HG02870 (cell line): ENCODE measurements at regions not wholly inside any gene's neighbourhood (a gene's known extent, or its start where the extent isn't known, plus 50 kb on each side); places are given as distances from the start of the nearest gene placed in this dataset.

Experiments
- ATAC-seq: cut with Tn5 transposase; IDR thresholded peaks from one replicate; pipeline ENCODE4 v1.9.1; 2021; ENCODE audit warnings: mild to moderate bottlenecking, moderate library complexity; ENCODE audit not compliant: unreplicated experiment

DNA sequence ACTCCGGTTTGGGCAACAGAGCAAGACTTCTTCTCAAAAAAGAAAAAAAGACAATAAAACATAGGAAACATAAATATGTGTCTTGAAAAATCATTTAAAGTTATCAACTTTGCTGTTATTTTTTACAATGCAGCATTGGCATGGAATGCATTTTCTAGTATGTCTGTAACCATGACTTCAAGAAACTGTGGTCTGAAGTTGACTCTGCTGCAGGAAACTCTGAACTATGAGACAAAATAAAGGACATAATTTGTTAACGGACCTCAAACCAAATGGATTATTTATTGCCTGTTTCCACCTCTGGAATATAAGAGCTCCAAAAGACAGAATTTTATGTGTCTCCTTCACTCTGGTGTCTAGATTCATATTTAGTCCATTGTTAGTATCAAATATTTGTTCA, 79.1 kb downstream of the TRIB2 start:
- no peak for ATAC-seq

DNA sequence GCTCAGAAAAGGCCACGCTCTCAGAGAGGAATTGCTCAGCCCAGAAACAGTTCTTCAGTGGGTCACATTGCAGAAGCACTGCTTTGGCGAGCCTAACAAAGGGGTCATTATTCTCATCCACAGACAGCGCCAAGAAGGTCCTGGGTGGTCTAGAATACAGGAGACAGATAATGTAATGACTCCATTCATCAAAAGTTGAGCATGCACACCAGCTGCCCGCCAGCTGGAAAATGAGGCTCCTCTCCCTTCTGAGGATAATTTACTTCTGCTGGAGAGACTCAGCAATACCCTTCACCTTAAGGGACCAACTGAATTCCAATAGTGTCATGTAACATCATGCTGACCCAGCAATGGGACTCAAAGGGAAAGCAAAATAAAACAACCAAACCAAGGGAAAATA, 79.9 kb downstream of the TRIB2 start:
- no peak for ATAC-seq

DNA sequence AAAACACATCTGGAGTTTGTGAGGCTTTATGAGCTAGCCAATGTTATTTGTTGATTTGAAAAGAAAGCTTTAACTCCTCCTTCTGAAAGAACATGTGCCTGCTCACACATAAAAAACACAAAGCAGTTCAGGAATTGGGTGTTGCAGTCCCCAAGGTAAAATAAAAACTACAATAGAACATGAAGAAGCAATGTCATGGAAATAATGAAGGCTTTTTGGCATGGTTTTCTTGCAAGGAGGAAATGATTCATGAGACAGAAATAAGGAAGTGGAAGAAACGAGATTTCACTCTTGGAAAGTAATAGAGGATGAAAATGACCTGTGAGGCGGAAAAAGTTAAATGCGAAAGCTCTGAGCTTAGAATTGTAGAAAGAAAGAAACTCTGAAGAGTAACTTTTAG, 81.1 kb downstream of the TRIB2 start:
- no peak for ATAC-seq

DNA sequence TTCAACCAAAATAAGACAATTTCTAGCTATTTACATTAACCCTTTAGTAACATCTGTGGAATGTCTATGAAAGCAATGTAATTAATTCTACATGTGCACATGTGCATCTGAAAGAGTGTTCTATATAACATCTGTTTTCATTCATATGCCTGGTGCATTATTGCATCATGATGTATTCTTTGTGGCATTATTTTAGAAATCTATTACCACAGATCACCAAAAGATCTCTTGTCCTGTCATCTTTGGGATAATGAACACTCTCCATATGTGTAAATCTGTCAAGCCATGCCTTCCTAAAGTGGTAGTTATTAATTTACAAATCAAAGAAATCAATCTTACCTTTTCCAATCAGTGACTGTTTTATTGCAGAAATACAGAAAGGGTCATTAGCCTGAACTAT, 86.9 kb downstream of the TRIB2 start:
- no peak for ATAC-seq

DNA sequence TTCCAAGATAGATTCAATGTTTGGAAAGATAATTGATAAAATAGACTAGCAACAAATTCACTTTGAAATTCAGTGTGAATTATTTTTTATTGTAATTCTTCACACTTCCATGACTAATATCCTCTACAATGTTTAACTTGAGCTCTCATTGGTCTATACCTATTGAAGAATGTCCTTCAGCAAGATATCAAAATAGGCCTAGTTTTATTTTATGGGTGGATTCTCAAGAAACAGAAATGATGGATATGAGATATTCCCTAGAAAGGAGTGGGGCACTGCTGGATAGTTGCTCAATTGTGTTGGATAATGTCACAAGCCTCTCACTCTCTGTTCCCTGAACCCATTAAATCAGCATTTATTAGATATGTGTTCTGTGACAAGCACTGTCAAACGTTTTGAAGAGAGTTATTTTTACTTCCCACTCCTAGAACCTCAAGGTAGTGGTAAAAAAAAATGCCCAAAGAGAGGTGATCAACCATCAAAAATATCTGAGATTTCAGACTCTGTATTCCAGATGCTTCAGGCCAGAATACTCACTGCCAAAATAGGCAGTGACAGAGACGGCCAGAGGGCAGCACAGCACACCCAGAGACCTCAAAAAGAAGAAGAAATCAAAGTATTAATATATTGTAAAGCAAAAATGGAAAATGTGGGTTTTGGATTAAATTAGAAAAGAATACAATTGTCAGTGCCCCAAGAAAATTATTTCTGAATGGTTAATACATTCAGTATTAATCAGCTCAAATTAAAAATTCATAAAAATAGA, 87.5 kb downstream of the TRIB2 start:
- no peak for ATAC-seq

DNA sequence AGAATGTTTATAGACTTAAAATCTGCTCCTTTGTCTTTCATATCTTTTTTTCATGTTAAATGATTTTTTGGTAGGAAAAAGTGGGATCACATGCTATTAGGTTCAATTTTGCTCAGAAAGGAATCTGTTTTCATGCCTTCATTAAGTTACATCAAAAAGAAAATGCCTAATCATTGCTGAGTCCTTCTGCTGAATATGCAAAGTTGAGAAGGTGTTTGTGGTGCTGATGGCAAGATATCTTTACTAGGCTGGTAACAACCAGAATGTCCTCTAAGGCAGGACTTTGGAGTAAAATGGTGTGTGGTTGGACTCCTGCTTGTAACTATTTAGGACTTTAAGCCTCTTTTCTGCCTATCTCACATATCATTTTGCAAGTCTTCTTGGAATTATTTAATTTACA, 88.3 kb downstream of the TRIB2 start:
- ATAC-seq = no peak

DNA sequence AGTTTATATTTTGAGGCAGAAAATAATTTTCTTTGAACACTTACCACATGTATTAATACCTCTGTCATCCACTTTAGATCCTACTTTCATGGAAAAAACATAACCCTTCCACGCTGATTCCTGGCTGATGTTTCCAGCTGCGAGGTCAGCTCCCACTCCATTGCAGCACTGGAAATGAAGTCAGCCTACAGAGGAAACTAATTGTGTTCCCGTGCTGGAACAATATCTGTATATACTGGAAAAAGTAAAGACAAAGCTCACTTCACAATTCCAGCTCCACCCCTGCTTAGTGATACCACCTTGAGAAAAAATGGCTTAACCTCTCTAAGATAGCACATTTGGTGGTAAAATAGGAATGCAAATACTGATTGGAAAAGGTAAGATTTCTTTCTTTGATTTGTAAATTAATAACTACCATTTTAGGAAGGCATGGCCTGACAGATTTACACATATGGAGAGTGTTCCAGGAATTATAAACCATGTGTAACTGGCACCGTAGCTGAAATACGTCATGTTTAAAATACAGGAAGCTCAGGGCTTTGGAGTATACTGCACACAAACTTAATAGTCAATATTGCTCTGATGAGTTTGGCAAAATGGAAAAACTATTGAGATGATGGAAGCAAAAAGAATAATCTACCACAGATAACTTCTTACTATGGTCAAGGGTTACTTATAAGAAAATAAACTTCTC, 90.0 kb downstream of the TRIB2 start:
- no peak for ATAC-seq

DNA sequence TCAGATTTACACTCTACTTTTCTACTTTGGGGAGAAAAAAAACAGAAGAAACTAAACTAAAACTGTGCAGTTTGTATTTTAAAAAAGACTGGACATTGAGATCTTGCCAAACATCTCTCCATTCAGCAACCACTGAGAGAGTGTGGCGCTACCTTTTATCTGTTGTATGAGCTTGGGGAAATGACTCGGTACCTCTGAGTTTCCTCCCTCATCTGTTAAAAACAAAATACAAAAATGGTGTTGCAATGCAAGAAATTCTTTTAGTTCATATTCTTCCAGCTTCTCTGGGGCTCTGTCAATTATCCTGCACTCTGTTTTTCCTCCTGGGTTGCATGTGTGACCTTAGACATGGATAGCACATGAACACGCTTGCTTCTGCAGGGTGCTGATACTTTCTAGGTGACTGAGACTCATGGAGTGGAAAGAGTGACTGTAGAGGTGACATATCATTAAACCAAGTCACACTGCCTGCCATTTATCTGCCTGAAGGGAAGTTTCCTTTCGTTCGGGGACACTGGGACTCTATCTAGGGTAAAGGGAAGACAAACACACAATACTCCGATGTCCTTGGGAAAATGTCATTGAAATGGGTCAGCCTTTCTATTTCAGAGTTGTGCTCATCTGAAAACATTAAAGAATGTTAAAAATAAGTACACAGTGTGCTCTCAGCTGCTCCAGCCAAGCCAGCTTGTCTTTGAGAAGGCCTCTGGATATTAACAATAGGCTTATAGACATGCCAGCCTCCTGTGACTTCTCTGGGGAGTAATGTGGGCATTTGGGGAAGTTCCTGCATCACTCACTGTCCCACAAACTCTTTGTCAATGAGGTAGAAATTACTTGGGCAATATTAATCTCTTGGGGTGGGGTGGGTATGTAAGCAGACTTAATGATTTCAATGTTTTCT, 91.4 kb downstream of the TRIB2 start:
- ATAC-seq = no peak

DNA sequence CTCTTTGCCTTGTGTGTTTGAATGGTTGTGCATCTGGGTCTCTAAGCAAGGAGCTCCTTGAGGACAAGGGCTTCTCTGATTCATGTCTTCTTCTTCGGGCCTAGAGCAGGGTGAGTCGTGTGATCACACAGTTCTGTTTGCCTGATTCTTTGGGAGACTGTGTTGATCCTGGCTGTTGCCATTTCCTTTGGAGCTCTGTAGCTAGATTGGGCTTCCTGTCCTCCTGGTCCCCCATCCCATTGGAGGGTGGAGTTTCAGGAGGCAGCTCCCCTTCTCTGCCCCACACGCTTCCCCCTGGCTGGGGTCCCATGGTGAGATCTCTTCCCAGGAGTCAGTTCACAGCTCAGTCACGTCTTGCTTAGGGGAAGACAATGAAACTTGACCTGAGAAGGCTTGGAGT, 92.8 kb downstream of the TRIB2 start:
- ATAC-seq = no peak

DNA sequence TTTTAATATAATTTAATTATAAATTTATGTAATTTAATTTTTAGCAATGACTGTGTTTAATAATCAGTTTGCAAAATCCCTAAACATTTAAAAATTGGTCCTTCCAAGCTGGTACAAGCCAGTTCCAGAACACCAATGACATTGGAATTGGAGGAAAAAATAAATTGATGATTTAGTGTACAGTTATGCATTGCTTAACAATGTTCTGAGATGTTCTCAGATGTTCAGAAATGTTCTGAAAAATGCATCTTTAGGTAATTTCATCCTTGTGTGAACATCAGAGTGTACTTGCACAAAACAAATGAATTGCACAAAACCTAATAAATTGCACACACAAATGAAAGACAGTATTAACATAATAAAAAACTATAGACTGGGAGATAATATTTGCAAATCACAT, 95.2 kb downstream of the TRIB2 start:
- ATAC-seq = no peak

DNA sequence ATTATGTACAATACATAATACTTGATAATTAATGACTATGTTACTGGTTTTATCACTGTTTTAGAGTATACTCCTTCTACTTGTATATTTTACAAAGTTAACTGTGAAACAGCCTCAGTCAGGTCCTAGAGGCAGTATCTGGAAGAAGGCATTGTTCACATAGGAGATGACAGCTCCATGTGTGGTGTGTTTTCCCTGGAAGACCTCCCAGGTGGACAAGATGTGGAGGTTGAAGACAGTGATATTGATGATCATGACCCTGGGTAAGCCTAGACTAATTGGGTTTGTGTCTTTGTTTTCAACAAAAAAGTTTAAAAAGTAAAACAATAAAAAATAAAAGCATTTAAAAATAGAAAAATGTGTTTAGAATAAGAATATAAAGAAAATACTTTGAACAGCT, 96.4 kb downstream of the TRIB2 start:
- ATAC-seq = no peak

DNA sequence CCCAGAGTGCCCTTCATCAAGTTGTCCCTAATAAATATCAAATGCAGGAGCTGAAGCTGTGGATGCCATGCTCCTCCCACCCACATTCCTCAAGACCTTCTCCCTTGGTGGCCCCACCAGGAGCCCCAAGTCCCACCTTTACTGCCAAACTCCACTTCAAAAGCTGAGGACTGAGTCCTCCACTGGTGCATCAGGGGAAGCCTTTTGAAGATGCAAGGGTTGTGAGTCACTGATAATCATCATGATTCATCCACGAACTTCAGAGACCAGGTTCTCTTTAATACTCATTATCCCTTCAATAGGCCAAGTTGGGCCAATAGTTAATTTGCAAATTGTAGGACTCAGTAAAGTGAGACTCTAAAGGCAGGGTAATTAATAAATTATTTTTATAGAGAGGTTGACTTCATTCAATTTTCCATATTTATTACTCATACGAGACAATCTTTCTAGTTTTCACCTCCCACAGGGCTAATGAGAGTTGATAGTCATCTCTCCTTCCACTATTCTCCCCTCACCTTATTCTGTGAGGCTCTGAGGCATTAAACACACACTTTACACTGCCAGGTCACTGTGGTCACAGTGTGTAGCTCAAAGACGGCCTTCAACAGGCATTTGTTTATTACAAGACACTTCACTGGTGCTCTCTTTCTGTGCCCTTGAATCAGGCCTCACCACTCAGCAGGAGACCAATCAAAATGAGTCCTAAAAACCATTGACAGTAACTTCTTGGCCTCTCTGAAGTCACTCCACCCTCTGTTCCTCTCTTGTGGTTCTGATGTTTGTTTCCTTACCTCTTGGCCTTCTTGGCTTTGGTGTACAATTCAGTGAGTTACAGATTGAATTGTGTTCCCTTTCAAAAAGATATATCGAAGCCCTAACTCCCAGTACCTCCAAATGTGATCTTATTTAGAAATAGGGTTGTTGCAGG, 99.9 kb downstream of the TRIB2 start:
- no peak for ATAC-seq

DNA sequence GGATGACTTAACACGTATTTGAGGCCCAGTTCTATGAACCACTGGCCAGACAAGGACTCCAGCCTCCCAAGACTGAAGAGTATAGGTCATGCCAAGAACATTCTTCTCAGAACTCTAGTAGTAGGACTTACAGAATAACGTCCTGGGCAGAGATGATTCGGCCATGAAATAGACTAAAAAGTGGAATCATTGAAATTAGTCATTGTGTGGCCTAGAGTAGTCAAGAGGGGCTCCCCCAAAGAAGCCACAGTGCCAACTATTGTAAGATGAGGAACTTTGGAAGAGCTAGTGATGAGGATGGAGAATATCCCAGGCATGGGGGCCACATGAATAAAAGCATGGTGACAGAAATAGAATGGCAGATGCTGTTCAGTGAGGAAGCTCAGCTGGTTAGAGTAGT, 101.1 kb downstream of the TRIB2 start:
- ATAC-seq = no peak

DNA sequence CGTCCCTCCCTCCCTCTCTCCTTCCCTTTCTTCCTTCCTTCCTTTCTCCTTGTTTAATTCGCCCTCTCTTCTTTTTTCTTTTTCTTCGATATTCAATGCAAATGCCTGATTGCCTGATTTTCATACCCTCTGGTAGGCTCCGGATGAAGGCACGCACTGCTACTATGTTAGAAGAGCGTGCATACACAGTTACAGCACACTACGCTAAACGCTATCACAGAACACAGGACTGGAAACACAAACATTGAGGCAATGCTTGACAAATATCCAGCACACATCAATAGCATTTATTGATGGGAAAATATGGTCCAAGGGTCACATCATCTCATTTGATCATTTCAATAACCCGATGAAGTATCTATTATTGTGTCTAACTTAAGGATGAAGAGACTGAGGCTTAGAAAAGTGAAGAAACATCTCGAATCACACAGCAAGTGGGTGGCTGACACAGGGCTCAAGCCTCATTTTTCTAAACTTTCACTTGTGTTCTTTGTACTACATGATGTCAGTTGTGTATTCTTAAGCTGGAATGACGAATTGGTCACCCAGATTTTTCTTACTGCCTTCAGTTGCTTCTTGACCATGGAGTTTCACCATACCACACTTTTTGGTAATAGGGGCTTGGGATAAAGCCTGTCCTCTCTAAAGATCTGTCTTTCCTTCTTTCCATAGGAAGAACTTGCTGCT, 101.8 kb downstream of the TRIB2 start:
- ATAC-seq = no peak

DNA sequence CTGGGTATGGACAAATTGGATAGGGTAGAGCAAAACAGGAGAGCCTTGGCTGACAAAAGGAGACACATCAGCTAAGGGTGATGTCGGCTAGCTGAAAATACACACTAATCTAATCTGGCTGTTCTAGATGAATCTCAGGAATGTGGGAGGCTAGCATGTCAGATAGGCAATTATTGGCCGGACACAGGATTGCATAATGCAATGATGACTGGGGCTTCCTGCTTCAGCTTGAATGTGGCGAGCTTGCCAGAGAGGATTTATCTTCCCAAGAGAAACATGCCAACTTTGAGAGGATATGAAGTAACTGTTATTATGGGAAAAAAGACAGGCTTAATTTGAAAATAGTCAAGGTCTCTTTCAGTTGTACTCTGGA, 102.4 kb downstream of the TRIB2 start:
- ATAC-seq = no peak

DNA sequence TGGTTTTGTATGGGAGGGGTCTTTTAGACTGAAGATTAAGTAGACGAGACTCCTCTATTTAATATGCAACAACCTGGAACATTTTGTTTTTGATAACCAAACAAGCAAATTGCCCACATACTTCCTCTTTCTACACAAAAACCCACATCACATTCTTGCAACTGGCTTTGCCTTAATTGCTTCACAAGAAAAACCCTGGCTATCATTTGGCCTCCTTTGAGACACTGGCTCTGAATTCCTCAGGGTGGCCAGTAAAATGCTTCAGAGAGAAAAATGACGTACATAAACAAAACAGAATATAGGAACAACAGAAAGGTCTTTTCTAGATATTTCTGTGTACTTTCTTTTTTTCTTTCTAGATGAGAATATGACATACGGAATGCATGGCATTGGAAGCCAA, 103.0 kb downstream of the TRIB2 start:
- ATAC-seq = no peak

DNA sequence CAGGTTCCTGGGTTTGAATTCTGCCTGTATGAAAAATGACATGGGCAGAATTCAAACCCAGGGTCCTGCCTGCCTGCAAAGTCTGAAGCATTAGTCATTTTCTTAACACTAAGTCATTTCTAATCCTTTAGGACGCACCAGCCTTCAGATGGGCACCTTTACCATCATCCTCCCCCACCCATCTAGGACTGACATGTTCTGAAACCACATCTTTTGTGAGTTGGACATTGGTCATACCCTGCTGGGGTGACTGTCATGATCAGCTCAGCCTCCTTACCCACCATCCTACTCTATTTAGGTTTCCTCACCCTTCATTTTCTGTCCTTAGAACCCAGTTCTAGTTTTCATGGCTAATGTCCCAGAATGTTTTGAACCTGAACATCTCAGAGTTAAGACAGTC, 104.9 kb downstream of the TRIB2 start:
- ATAC-seq = no peak

DNA sequence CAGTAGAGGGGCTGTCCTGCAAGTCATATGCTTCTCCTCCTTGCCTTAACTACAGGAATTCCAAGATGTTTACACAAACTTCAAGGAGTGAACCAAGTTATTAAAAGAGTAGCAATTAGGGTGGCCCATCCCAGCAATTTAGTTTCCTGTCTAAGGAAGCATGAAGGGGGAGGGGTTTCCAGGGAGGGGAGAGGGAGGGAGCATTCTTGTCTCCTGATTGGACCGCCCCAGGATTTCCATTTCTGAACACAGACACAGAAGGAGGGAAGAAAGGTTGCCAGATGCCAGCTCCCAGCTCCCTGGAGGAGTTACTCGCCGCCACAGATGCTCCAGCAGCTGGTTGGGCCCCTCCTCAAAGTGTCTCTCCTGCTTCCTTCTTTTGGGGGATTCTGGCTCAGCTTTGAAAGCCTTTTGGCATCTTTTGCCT, 107.6 kb downstream of the TRIB2 start:
- no peak for ATAC-seq

DNA sequence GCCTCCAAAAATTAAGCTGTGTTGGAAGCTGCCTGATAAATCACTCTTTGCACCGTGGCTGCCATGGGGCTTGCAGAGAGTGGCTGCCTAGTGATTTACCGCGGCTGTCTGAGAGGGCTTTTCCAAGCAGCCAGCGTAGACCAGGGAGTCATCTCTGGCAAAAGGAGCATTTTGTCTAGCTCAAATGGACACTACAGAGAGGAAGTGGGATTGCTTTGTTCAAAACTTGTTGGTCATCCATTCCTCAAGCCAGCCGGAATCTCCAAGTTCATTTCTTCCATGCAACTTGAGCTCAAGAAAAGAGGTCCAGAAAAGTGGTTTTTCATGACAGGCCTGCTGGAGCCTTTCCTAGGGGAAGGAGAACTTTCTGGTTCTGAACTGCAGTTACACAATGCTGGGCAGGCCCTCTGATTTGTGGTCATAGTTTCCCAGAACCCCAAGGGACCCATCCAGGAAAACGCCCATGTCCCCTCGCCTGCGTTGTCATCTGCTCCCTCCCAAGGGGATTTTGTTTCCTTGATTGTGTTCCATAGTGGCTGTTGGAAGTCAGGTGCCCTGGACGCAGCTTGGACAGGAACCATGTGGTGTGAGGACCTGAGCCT, 108.1 kb downstream of the TRIB2 start:
- ATAC-seq = no peak

DNA sequence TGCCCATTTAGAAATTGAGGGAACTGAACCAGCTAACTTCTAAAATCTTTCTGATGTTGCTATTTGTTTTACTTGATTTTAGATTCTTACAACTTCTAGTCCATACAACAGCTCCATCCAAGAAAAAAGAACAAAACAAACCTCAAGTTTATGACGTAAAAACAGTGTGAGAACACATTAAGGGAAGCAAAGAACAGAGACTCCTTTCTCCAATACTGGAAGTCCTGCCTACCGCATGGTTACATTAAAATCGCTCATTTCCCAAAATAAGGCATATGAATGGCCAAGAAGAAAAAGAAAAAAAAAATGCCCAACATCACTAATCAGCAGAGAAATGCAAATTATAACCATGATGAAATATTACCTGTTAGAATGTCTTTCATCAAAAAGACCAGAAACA, 110.0 kb downstream of the TRIB2 start:
- no peak for ATAC-seq
